ENCODE measurements at regions not wholly inside any gene's neighbourhood (a gene's known extent, or its start where the extent isn't known, plus 50 kb on each side); places are given as distances from the start of the nearest gene placed in this dataset.

DNA sequence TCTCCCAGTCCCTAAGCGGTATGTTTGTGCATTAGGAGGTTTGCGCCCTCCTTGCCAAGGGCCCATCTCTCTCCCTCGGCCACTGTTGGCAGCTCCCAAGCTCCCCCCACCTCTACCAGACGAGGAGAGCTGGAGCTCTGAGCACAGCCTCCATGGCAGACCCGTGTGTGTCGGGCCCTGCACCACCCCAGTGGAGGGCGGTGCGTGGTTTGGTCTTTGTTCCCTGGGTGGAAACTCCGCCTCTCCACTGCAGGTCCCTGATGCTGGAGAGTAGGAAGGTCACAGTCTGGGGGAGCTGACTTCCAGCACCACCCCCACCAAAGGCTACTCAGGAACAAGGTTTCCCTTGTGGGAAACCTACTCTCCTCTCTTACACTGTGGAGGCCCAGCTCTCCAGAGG, 162.6 kb upstream of the FHL2 start:
- ATAC-seq (replicated peaks in 1 of 2) (no peak), DNase-seq (no peak)
- Mint-ChIP-seq H3K4me3 (no peak overlapping the region), H3K27me3 (ENCODE audit: low read depth) (peaks cover 35% of the 10 kb centered on the region), H3K27ac (no peak overlapping the region), H3K4me1 (ENCODE audit: low read depth) (no peaks in the 10 kb centered on the region), H3K36me3 (ENCODE audit: insufficient read depth in 2 of 2) (no peaks in the 10 kb centered on the region), H3K9me3 (no peaks in the 10 kb centered on the region)

DNA sequence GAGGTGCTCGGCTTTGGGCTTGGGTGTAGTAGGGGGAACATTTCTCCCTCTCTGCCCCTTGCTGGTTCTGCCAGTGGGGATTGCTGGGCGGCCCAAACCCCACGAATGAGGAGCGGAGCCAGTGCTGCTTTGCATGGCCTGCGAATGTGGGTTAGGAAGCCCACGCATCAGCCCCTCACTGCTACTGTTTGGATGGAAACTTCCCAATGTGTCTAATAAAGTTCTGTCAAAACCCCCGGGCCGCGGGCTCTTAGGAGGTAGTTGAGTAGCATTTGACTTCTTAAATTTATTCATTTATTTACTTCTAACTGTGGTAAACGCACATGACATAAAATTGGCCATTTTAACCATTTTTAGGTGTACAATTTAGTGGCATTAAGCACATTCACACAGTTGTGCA, 161.3 kb upstream of the FHL2 start:
- ATAC-seq (replicated peaks in 1 of 2) (no peak), DNase-seq (no peak)
- H3K36me3 Mint-ChIP-seq (ENCODE audit: insufficient read depth in 2 of 2) = no peaks in the 10 kb centered on the region
- H3K27ac Mint-ChIP-seq = no peak overlapping the region
- H3K27me3 Mint-ChIP-seq (ENCODE audit: low read depth) = peaks cover 39% of the 10 kb centered on the region
- no peaks in the 10 kb centered on the region for H3K9me3 Mint-ChIP-seq
- no peak overlapping the region for H3K4me3 Mint-ChIP-seq
- H3K4me1 Mint-ChIP-seq (ENCODE audit: low read depth) = no peaks in the 10 kb centered on the region

DNA sequence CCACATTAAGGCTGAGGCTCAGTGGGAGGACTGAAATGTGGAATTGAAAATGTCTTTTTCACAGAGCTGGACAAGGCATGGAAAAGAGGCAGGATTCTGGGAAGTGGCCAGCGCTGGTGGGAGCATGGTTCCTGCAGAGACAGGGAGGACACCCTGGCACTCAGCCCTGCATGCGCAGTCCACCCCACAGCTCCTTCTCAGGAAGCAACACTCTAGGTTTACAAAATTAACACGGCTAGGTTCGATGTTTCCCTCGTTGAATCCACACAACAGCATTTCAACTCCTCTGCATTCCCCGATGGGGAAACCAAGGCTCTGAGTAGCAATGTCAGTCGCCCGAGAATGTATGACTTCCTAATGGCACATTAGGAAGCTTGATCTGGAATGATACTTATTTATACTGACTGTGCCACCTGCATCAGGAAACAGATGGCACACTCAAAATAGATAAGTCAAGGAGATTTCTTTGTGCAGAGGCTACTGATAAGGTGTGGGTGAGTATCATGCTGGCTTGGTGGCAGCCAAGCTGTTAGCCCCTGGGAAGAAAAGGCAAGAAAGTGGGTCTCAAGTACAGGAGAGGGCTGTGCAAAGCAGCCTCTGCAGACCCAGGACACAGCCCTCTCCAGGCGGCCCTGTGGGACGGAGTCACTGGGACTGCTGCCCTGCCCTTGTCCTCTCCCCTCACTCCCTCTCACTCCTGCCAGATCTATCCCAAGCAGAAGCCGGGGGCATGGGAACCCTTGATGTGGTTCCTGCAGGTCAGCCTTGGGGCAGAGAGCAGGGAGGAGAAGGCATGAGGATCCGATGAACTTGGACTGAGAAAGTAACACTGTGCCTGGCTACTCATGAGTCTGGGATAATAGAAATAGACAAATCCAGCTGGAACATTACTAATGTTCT, 158.4 kb upstream of the FHL2 start:
- no peaks in the 10 kb centered on the region for H3K4me1 Mint-ChIP-seq (ENCODE audit: low read depth)
- DNase-seq (no peak), ATAC-seq (replicated peaks in 1 of 2) (no peak)
- H3K36me3 Mint-ChIP-seq (ENCODE audit: insufficient read depth in 2 of 2) = no peaks in the 10 kb centered on the region
- H3K9me3 Mint-ChIP-seq = no peaks in the 10 kb centered on the region
- H3K27me3 Mint-ChIP-seq (ENCODE audit: low read depth) = peaks cover 49% of the 10 kb centered on the region
- no peak overlapping the region for H3K4me3 Mint-ChIP-seq
- no peak overlapping the region for H3K27ac Mint-ChIP-seq

DNA sequence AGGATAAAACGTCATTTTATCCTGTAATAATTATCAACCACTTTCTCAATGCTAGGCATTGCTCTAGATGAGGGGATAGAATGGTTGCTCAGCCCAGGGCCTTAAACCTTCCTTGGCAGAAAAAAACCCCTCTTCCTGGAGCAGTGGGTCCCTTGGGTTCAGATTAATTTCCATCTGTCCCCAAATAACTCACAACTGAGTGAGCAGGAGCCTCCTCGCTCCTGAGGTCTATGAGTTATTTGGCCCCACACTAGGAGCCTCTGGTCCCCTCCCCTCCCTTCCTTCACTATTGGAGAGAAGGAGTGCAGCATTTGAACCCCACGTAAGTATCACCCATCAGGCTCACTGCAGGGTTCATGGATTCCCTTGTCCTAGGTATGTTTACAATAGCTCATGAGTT, 157.5 kb upstream of the FHL2 start:
- Mint-ChIP-seq H3K36me3 (ENCODE audit: insufficient read depth in 2 of 2) (no peaks in the 10 kb centered on the region), H3K4me1 (ENCODE audit: low read depth) (no peaks in the 10 kb centered on the region), H3K27me3 (ENCODE audit: low read depth) (peaks cover 49% of the 10 kb centered on the region), H3K9me3 (no peaks in the 10 kb centered on the region), H3K27ac (no peak overlapping the region), H3K4me3 (no peak overlapping the region)
- DNase-seq = no peak
- ATAC-seq (replicated peaks in 1 of 2) = no peak

DNA sequence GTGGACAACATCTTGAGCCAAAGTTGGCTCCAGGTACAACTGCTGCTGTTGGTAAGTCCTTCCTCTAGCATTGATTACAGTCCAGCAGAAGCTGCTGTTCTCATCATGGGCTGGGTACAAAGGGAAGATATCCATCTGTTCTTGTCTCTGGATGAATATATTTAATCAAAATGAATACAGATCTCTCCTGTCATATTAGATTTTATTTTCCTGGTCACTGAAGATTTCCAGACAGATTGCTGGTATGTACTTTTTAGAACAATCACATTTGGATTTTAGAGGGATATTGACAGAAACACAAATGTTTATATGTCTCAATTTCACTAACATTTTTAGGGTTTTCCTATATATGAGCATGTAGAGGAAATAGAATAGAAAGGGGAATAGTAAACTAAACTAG, 155.4 kb upstream of the FHL2 start:
- ATAC-seq (replicated peaks in 1 of 2) (no peak), DNase-seq (no peak)
- peaks cover 38% of the 10 kb centered on the region for H3K27me3 Mint-ChIP-seq (ENCODE audit: low read depth)
- no peak overlapping the region for H3K27ac Mint-ChIP-seq
- no peak overlapping the region for H3K4me3 Mint-ChIP-seq
- H3K36me3 Mint-ChIP-seq (ENCODE audit: insufficient read depth in 2 of 2) = no peaks in the 10 kb centered on the region
- no peaks in the 10 kb centered on the region for H3K9me3 Mint-ChIP-seq
- no peaks in the 10 kb centered on the region for H3K4me1 Mint-ChIP-seq (ENCODE audit: low read depth)

DNA sequence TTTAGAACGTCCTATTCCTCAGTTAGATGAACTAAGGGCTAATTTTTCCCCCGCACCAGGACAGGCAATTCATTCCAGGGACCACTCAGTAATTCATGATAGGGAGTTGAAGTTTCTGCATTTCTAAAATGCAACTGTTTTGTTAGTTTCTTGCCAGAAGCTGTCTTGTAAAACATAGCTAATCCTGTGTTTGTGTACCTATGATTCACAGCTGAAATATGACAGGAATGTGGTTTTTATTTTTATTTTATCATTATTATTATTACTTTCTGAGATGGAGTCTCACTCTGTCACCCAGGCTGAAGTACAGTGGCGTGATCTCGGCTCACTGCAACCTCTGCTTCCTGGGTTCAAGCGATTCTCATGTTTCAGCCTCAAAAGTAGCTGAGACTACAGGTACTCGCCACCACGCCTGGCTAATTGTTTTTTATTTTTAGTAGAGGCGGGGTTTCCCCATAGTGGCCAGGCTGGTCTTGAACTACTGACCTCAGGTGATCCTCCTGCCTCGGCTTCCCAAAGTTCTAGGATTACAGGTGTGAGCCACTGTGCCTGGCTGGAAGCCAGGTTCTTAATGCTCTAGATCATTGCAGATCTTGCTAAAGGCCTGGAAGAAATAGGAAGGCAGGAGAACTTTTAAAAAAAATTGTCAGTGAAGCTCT, 154.8 kb upstream of the FHL2 start:
- no peaks in the 10 kb centered on the region for H3K36me3 Mint-ChIP-seq (ENCODE audit: insufficient read depth in 2 of 2)
- H3K4me1 Mint-ChIP-seq (ENCODE audit: low read depth) = no peaks in the 10 kb centered on the region
- H3K9me3 Mint-ChIP-seq = no peaks in the 10 kb centered on the region
- ATAC-seq (replicated peaks in 1 of 2) (no peak), DNase-seq (no peak)
- H3K4me3 Mint-ChIP-seq = no peak overlapping the region
- H3K27me3 Mint-ChIP-seq (ENCODE audit: low read depth) = peaks cover 32% of the 10 kb centered on the region
- no peak overlapping the region for H3K27ac Mint-ChIP-seq

DNA sequence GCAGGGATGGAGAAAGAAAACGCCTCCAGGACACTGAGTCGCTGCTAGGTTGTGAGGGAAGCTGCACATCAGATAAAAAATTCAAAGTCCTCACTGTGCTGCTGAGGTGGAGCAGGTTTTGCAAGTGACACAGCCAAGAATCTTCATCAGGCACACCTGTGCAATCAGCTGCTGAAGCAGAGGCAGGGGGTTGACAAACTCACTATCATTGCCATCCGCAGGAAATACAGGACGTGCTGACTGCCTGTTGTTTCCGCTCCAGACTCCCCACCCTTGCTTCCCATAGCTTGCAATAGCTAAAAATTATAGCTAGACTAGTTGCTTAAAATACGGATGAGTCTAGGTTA, 147.8 kb upstream of the FHL2 start:
- no peaks in the 10 kb centered on the region for H3K27me3 Mint-ChIP-seq (ENCODE audit: low read depth)
- peak overlapping the region in 1 of 2 donors; percentile 24 for H3K4me3 Mint-ChIP-seq
- H3K36me3 Mint-ChIP-seq (ENCODE audit: insufficient read depth in 2 of 2) = no peaks in the 10 kb centered on the region
- H3K9me3 Mint-ChIP-seq = no peaks in the 10 kb centered on the region
- peaks cover 4% of the 10 kb centered on the region for H3K4me1 Mint-ChIP-seq (ENCODE audit: low read depth)
- no peak overlapping the region for H3K27ac Mint-ChIP-seq
- DNase-seq (no peak), ATAC-seq (replicated peaks in 1 of 2) (no peak)

DNA sequence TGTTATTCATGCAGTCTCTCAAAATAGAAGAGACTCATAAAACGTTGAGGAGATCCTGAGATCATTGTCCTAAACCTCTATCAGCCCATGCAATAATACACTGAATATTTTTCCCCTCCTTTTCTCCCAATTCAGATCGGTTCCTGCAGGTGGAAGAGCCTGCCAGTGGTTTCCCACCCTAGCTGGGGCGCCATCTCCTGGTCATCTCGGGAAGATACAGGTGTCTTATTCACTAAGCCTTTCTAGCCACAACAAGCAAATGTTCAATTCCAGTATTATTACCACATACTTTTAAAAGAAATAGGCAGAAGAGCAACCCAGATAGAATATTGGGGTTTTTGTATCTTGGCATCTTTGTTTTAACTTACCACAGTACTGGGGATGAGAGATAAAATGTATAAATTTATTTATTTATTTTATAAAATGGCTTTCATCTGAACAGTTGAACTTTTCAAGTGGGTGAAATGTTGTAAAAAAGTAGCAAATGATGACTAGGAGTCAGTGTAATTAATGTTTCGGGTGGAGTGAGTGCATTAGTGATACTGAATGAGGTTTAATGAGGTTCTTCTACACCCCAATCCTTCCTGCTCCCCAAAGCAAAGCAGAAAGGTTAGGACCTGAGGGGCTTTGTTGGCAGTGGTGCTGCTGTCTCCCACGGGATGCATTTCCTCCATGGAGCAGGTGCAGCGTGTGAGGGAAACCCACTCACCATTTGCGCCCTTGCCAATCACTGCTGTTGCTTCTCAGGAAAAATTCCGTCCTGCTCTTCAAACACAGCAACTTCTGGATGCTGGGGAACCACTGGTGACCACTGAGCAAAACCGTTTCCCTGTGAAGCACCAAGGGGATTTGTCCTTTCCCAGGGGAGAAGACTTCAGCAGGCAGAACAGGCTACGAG, 147.1 kb upstream of the FHL2 start:
- ATAC-seq (replicated peaks in 1 of 2) (peak; percentile 55 to 58), DNase-seq (peak; percentile 70 to 73)
- Mint-ChIP-seq H3K27me3 (ENCODE audit: low read depth) (no peaks in the 10 kb centered on the region), H3K27ac (no peak overlapping the region), H3K36me3 (ENCODE audit: insufficient read depth in 2 of 2) (no peaks in the 10 kb centered on the region), H3K4me3 (peak overlapping the region in 1 of 2 donors; percentile 24), H3K4me1 (ENCODE audit: low read depth) (peaks cover 4% of the 10 kb centered on the region), H3K9me3 (no peaks in the 10 kb centered on the region)

DNA sequence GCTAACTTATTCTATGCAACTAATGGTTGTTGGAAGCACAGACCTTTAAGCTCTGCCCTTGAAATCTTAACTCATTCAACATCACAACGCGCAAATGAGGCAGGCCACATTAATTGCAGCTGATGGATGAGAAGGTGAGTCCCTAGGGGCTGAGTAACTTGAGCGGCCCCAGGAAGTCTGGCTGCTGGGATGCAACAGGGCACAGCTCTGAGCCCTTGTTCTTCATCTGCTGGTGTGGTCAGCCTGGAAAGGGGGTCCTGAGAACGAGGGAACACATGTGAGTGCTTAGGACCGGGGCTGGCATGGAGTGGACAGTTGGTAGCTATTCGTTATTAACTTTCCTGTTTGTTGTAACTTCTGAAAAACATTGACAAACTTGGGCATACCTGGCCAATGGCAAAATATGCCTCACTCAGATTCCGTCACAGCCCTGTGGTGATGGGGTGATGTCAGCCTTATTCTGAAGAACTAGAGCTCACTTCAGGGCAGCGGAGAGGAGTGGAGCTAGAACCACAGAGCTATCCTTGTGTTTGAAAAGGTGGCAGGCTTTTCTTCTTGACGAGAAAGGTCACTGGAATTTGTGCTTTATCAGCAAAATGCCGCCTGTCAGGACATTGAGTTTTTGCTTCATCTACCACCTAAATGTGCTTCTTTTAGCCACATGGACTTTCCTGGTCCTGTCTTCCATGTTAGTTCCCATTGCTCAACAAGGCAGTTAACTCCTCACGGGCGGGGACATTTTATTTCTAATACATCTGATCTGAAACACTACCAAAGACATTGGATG, 145.9 kb upstream of the FHL2 start:
- Mint-ChIP-seq H3K4me3 (no peak overlapping the region), H3K36me3 (ENCODE audit: insufficient read depth in 2 of 2) (no peaks in the 10 kb centered on the region), H3K4me1 (ENCODE audit: low read depth) (peaks cover 4% of the 10 kb centered on the region), H3K9me3 (no peaks in the 10 kb centered on the region), H3K27ac (no peak overlapping the region), H3K27me3 (ENCODE audit: low read depth) (no peaks in the 10 kb centered on the region)
- ATAC-seq (replicated peaks in 1 of 2) (no peak), DNase-seq (no peak)

DNA sequence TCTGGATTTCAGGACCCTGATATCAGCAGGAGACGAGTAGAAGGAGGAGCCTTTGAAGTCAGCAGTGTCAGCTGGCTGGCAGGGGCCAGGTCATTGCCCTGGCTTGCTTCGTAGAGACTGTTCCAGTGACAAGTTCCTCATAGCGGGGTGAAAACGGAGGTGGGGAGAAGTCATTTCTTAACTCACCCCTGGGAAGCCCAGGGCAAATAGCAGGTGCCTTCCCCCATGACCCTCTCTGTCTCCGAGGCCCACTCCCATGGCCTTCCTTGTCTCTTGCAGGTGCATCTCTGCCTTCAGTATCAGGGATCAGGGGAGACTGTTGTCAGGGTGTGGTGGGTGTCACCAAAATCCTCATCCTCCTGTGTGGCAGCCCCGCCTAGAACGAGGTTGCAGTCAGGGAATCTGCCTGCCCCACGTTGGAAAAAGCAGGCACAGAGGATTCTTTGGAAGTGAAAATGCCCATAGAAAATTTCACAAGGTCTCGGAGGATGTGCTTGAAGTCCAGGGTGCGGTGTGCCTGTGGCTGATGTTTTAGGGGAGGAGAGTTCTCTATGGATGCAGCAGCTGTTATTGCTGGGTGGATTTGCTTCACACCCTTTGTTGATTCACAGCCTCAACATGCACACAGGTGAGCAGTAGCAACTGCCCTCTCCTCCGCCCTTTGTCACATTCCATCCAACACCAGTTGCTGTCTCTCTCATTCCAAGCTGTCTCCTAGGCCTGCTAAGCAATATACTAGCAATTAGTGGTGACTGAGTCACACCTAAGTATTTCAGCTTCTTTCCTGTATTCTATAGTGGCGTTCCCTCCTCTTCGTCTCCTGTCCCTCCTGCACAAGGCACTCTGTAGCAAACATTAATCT, 142.6 kb upstream of the FHL2 start:
- ATAC-seq (replicated peaks in 1 of 2) = no peak

DNA sequence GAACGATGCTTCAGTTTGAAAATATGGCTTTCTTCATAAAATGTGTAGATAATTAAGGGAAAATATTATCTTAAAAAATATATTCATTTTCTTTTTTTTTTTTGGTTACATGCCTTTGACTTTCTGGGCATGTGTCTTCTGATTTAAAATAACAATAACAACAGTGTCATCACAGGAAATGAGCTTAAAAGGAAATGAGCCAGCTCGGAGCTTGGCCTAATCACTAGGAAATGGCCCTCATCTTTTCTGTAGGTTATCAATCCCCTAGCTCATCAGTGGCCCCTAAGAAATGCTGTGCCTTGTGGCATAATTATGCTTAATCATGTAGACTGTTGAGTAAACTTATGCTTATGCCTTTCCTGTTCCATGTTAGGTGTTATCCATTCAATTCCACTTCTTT, 141.8 kb upstream of the FHL2 start:
- Mint-ChIP-seq H3K4me3 (no peak overlapping the region), H3K27ac (no peak overlapping the region), H3K27me3 (ENCODE audit: low read depth) (no peaks in the 10 kb centered on the region), H3K36me3 (ENCODE audit: insufficient read depth in 2 of 2) (no peaks in the 10 kb centered on the region), H3K9me3 (no peaks in the 10 kb centered on the region), H3K4me1 (ENCODE audit: low read depth) (peaks cover 2% of the 10 kb centered on the region)
- ATAC-seq (replicated peaks in 1 of 2) = no peak
- no peak for DNase-seq

More for the DNA sequence above, 142.6 kb upstream of the FHL2 start:
- Mint-ChIP-seq H3K27me3 (ENCODE audit: low read depth) (no peaks in the 10 kb centered on the region), H3K4me3 (no peak overlapping the region), H3K27ac (no peak overlapping the region), H3K4me1 (ENCODE audit: low read depth) (peaks cover 4% of the 10 kb centered on the region), H3K36me3 (ENCODE audit: insufficient read depth in 2 of 2) (no peaks in the 10 kb centered on the region), H3K9me3 (no peaks in the 10 kb centered on the region)
- DNase-seq = no peak

DNA sequence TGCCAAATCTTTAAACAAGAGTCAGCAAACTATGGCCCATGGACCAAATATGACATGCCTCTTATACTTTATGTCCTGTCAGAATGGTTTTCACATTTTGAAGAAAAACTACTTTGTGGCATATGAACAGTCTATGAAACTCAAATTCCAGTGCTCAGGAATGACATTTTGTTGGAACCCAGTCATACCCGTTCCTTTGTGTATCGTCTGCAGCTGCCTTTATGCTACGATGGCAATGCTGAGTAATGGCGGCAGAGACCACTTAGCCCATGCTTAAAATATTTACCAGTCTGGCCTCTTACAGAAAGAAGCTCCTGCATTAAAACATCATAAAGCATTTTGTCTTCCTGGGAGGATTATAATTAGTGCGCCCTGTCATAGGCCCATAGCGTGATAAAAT, 140.5 kb upstream of the FHL2 start:
- Mint-ChIP-seq H3K4me1 (ENCODE audit: low read depth) (no peaks in the 10 kb centered on the region), H3K4me3 (no peak overlapping the region), H3K36me3 (ENCODE audit: insufficient read depth in 2 of 2) (no peaks in the 10 kb centered on the region), H3K27me3 (ENCODE audit: low read depth) (no peaks in the 10 kb centered on the region), H3K27ac (no peak overlapping the region), H3K9me3 (no peaks in the 10 kb centered on the region)
- no peak for DNase-seq
- no peak for ATAC-seq (replicated peaks in 1 of 2)

Measured in activated T-cell treated with anti-CD3 and anti-CD28 coated beads, Interleukin-2, amount 50 U/mL, for 72 hours (primary cell).